GM18873 (cell line): ENCODE measurements at regions not wholly inside any gene's neighbourhood (a gene's known extent, or its start where the extent isn't known, plus 50 kb on each side); places are given as distances from the start of the nearest gene placed in this dataset.
"Not testable (repeated sequence)": the region's sequence is repeated elsewhere in the genome, so short reads cannot be mapped to it uniquely, and the experiment has no call there.

Experiments used
- ATAC-seq: cut with Tn5 transposase; IDR thresholded peaks from one replicate; pipeline ENCODE4 v1.9.1; 2021; ENCODE audit warnings: mild to moderate bottlenecking, moderate library complexity, moderate number of reproducible peaks; ENCODE audit not compliant: unreplicated experiment, low FRiP score

DNA sequence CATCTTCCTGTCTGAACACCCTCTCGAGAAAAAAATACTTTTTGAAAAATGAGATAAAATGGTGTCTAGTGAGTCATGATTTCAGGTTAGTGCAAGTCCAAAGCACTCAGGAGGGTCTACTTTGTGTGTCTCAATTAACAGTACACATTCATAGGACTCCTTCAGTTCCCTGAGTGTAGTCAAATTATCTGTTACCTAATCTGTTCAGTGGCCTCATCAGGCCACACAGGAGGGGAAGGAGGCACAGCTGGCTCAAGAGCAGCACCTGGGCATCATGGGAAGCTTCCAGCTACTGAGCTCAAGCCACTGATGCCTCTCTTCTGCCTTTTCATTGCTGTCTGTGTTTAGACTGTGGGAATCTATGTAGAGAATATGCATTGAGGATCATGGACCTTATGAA is 341.4 kb upstream of the SGO1 start:
- ATAC-seq: no peak

GRCh38 chr3:20524328-20524727 is 338.3 kb upstream of the SGO1 start:
- ATAC-seq: no peak

GRCh38 chr3:20523293-20523692 is 337.3 kb upstream of the SGO1 start:
- no peak for ATAC-seq

- ATAC-seq: not testable (repeated sequence)
These were observed 331.3 kb upstream of the SGO1 start for GRCh38 chr3:20517316-20517715.

DNA sequence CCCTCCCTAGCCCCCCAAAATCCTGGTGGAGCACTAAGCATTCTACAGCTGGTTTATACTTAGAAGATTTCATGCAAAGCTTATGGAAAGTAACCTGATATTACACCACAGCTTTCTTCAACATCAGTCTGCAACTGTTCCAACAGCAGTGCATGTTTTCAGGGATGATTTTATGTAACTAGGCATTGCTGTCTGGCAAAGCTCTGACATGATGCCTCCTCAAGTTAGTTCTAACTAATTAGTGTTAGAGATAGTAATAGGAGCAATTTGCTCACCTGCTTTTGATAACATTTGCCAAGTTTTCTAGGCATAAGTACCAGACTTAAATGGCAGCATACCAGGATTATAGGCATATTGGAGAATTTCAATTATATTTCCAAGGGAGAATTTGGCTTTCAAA is 330.3 kb upstream of the SGO1 start:
- no peak for ATAC-seq

GRCh38 chr3:20515834-20516233 is 329.8 kb upstream of the SGO1 start:
- ATAC-seq: no peak

- peak; percentile 82 for ATAC-seq
These were observed 326.0 kb upstream of the SGO1 start for GRCh38 chr3:20511863-20512505.

GRCh38 chr3:20510396-20510795 is 324.4 kb upstream of the SGO1 start:
- no peak for ATAC-seq

DNA sequence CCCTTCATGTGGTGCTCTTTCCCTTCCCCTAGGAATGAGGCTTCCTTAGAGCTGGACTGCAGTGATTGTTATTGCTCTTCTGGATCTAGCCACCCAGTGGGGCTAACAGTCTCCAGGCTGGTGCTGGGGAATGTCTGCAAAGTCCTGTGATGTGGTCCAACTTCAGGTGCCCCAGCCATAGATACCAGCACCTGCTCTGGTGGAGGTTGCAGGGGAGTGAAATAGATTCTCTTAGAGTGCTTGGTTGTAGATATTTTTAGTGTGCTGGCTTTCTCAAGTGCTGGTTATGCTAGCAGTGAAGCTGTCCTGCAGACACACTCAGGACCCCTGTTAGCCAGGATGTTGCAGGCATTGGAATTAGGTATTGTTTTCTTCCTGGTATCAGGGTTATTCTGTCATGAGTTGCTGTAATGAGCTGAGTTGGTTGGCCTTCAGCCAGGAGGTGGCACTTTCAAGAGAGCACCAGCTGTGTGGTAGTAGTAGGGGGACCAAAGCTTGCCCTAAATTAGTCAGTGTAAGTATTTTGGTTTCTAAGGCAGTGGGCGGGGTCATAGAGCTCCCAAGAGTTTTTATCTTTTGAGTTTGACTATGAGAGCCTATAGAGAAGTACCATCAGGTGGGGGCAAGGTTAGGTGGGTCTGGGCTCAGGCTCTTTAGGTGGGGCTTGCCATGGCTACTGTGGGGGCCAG is 317.5 kb upstream of the SGO1 start:
- ATAC-seq: no peak

- ATAC-seq: no peak
These were observed 305.0 kb upstream of the SGO1 start for GRCh38 chr3:20490996-20491395.

- no peak for ATAC-seq
These were observed 302.1 kb upstream of the SGO1 start for GRCh38 chr3:20488151-20488550.

DNA sequence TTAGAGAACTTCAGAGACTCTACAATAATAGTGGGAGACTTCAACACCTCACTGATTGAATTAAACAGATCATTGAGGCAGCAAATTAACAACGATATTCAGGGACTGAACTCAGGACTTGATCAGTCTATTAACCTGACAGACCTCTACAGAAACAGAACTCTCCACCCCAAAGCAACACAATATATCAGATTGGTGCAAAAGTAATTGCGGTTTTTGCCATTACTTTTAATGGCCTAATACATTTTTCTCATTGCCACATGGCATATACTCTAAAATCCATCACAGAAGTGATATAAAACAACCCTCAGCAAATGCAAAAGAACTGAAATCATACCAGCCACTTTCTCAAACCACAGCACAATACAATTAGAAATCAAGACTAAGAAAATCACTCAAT is 298.1 kb upstream of the SGO1 start:
- no peak for ATAC-seq

DNA sequence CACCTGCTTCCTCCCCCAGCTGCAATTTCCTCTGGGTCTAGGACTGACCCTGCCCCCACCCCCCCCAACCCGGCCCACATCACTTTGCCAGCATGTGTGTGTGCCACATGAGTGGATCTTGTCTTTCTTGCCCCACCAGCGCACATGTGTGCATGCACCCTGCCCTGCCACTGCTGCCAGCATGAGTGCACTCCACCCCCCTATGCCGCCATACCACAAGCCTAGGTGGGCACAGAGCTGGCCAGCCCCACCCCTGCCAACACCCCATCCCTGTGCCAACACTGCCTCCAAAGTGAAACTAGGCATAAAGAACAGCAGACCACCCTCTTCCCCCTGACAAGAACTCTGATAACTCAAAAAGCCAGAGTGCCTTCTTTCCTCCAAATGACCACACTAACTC is 296.3 kb upstream of the SGO1 start:
- ATAC-seq: no peak

GRCh38 chr3:20480786-20481365 is 294.9 kb upstream of the SGO1 start:
- ATAC-seq: no peak

GRCh38 chr3:20478436-20478835 is 292.4 kb upstream of the SGO1 start:
- ATAC-seq: no peak

DNA sequence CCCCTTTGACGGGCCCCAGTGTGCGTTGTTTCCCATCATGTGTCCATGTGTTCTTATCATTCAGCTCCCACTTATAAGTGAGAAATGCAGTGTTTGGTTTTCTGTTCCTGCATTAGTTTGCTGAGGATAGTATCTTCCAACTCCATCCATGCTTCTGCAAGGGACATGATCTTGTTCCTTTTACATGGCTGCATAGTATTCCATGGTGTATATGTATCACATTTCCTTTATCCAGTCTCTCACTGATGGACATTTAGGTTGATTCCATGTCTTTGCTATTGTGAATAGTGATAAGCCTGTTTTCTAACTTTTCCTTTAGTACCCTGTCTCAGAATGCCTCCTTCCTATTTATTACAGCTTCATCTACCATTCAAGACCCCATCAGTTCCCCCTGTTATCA is 278.2 kb upstream of the SGO1 start:
- ATAC-seq: not testable (repeated sequence)

- no peak for ATAC-seq
These were observed 276.7 kb upstream of the SGO1 start for GRCh38 chr3:20462723-20463122.

- no peak for ATAC-seq
These were observed 276.2 kb upstream of the SGO1 start for GRCh38 chr3:20462226-20462625.

DNA sequence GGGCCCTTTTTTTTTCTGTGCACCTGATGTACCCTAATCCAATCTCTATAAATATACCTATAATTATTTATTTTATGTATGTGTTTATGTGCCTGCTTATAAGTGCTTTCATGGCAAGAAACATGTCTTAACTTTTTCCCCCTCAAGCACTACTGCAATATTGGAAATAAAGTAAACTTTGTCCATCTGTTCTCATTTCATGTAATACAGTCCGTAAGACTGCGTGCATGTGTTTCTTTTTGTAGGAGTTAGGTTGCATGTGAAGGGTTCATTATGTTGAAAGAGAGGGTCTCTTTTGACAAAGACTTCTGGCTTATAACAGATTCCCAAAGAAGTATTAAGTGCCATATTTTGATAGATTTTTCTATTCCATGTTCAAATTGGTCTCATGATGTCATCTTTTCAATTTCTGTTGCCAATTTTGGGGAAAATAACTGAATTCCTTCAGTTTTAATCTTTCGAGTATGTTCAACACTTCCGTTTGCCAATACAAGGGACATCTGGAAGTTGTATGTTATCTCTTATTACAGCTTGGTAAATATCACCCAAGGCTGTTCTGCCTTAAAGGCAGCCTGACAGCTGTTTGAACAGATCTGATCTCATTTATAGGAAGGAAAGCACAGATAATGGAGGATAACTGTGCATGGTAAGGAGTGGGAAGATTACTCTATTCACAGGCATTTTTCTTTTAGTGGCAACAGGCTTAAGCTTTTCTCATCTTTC is 273.1 kb upstream of the SGO1 start:
- no peak for ATAC-seq

DNA sequence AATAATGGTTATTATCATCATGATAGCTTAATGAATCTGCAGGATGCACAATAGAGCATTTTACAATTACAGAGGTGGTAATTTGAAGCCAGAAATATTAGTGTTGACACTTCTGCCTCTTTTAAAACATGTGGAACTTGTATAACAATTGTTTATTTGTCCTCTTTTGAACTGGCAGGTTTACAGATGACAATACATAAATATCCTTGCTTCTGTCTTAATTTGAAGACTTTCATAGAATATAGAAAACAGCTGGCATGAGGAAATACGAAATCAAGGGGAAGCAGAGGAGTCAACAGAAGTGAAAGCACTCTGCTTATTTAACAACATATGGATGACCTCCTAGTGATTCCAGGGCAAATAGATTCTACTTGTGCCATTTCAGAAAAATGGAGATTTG is 270.5 kb upstream of the SGO1 start:
- no peak for ATAC-seq

GRCh38 chr3:20451170-20451569 is 265.2 kb upstream of the SGO1 start:
- ATAC-seq: no peak
